ENCODE measurements at regions not wholly inside any gene's neighbourhood (a gene's known extent, or its start where the extent isn't known, plus 50 kb on each side); places are given as distances from the start of the nearest gene placed in this dataset.

DNA sequence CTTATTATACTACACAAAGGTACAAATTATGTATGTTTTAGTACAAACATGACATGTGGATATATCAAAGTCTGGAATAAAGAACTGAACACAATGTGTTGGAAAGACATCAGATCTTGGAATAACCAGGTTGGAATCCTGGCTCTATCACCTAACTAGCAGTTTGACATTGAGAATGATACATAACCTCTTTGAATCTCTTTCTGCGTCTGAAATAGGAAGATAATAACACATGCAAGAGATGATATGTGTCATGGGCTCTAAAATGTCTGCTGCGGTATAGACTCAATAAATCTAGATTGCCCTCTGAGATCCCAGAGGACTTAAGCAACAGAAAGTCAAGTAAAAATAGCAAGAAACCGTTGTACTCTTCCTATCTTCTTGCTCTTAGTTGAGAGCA lies 66.8 kb upstream of the CCN2 start:
- TF ChIP-seq, protein P1, sequence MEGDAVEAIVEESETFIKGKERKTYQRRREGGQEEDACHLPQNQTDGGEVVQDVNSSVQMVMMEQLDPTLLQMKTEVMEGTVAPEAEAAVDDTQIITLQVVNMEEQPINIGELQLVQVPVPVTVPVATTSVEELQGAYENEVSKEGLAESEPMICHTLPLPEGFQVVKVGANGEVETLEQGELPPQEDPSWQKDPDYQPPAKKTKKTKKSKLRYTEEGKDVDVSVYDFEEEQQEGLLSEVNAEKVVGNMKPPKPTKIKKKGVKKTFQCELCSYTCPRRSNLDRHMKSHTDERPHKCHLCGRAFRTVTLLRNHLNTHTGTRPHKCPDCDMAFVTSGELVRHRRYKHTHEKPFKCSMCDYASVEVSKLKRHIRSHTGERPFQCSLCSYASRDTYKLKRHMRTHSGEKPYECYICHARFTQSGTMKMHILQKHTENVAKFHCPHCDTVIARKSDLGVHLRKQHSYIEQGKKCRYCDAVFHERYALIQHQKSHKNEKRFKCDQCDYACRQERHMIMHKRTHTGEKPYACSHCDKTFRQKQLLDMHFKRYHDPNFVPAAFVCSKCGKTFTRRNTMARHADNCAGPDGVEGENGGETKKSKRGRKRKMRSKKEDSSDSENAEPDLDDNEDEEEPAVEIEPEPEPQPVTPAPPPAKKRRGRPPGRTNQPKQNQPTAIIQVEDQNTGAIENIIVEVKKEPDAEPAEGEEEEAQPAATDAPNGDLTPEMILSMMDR (IDR thresholded peaks at IDR 0.05; ENCODE audit: insufficient read depth, low read length), result no peak
- no peak for DNase-seq (ENCODE audit: low read depth)
- H3K4me3 ChIP-seq (ENCODE audit: low read depth, low read length), result no peak overlapping the region

DNA sequence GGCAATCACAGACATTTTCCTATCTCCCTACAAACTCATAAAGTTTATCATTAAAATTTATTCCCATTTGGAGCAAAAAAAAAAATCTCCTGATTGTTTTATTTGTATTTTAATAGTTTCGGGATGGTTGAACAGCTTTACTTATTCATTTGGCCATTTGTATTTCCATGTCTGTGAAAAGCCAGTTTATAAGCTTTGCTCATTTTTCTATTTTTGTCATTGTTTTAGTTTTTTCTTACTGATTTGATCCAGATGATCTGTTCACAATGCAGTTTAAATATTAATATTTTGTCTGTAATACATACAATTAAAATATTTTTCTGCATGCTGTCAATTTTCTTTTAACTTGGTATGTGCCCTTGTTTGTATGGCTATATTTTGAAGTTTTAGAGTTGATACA lies 65.2 kb upstream of the CCN2 start:
- no peak overlapping the region for H3K4me3 ChIP-seq (ENCODE audit: low read depth, low read length)
- TF ChIP-seq, protein P1 (IDR thresholded peaks at IDR 0.05; ENCODE audit: insufficient read depth, low read length), result no peak
- DNase-seq (ENCODE audit: low read depth), result no peak

DNA sequence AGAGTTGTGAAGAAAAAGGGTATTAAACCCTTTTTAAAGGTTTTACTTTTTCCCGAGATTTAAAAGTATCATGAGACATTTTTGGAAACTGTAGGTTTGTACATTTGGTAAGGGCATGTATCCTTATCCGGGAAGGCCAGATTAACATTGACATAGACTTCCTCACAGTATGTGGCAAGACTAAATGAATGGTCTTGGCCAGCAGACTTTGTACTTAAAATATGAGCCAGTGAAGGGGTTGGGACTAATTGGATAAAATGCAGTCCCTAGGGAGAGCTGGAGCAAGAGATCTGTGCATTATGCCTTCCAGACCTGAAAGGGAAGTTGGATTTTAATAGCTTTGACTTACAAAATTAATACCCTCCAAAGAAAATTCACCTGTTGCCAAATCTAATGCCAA lies 60.4 kb upstream of the CCN2 start:
- H3K4me3 ChIP-seq (ENCODE audit: low read depth, low read length), result no peak overlapping the region
- peak; percentile 95 for DNase-seq (ENCODE audit: low read depth)
- TF ChIP-seq, protein P1 (IDR thresholded peaks at IDR 0.05; ENCODE audit: insufficient read depth, low read length), result no peak

DNA sequence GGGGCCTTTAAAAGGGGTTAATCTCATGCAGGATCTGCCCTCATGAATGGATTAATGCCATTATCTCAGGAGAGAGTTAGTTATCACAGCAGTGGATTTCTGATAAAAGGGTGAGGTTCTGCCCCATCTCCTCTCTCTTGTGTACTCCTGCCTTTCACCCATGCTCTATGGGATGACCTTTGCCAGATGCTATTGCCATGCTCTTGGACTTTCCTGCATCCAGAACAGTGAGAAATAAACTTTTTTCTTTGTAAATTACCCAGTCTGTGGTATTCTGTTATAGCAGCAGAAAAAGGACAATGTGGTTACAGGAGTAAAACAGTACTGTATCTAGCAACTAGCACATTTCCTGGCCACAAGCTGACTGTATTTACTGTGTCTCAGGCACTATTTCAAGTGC lies 58.0 kb upstream of the CCN2 start:
- TF ChIP-seq, protein P1 (IDR thresholded peaks at IDR 0.05; ENCODE audit: insufficient read depth, low read length), result no peak
- DNase-seq (ENCODE audit: low read depth), result no peak
- H3K4me3 ChIP-seq (ENCODE audit: low read depth, low read length), result no peak overlapping the region

DNA sequence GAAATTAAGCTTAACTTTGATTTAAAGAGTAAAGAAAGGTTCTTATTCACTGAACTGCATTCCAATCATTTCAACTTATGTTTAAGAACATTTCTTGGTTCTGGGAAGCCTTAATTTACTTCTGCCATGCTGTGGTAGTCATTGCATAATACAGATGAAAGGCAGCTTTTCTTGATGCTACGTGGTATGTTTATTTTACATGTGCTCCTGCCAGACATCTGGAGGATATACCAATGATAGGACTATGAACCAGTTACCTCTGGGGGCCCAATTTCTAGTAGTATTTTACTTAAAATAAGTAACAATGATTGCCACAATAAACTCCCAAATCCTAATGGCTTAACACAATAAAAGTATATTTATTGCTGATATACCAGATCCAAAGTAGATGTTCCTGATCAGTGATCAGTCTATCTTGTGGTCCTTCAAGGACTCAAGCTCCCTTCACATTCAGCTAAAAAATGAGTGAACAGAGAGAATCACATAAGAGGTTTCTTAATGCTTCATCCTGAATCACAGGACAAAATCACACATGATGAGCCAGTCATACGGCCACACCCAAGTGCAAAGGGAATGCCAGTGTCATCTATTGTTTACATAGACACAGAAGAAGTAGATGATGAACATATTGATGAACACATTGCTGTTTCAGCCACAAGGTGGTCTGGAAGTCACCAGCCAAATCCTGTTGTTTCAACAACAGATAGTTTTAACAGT lies 56.5 kb upstream of the CCN2 start:
- DNase-seq (ENCODE audit: low read depth), result peak; percentile 59
- no peak overlapping the region for H3K4me3 ChIP-seq (ENCODE audit: low read depth, low read length)
- TF ChIP-seq, protein P1 (IDR thresholded peaks at IDR 0.05; ENCODE audit: insufficient read depth, low read length), result no peak

DNA sequence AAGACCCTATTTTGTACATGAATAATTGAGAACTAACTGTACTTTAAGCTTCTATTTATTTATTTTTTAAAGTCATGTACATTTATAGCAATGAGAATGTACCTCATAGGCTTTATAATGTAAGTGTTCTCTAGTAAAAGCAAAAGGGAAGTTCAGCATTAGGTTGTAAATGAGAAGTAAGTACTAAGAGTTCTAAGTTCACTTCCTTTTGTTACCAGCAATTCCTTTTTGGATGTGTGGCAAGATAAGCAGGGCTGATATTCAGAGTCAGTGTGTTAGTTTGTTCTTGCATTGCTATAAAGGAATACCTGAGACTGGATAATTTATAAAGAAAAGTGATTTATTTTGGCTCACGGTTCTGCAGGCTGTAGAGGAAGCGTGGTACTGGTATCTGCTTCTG lies 54.0 kb upstream of the CCN2 start:
- no peak for DNase-seq (ENCODE audit: low read depth)
- TF ChIP-seq, protein P1 (IDR thresholded peaks at IDR 0.05; ENCODE audit: insufficient read depth, low read length), result no peak
- no peak overlapping the region for H3K4me3 ChIP-seq (ENCODE audit: low read depth, low read length)

DNA sequence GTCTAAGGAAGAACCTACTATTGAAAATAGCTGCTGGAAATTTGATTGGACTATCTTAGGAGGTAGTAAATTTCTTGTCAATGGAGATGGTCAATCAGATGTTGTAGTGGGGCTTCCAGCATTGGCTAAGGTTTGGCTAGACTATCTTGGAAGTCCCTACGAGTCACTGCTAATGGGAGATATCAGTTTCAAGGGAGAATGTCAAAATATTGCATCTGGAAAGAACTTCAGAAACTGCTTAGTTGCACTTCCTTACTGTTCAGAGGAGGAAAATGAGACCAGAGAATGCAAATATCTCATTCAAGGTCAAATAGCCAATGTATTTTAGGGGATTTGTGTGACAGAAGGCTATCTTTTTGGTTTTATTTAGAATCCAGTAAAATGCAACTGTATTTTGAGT lies 53.5 kb upstream of the CCN2 start:
- DNase-seq (ENCODE audit: low read depth), result peak; percentile 36
- no peak overlapping the region for H3K4me3 ChIP-seq (ENCODE audit: low read depth, low read length)
- TF ChIP-seq, protein P1 (IDR thresholded peaks at IDR 0.05; ENCODE audit: insufficient read depth, low read length), result no peak
